Mammary epithelial cell (primary cell): ENCODE measurements at regions not wholly inside any gene's neighbourhood (a gene's known extent, or its start where the extent isn't known, plus 50 kb on each side); places are given as distances from the start of the nearest gene placed in this dataset.

ENCODE experiments used
- EZH2 ChIP-seq: IDR thresholded peaks from 2 replicates; pipeline ENCODE4 v1.6.1; 2012; ENCODE audit warnings: low read length, inconsistent platforms, borderline replicate concordance
- TF ChIP-seq, protein P1 (sequence below), 2 donors: IDR thresholded peaks in 1 of 2; conservative IDR thresholded peaks in 1 of 2; 2 replicates each; pipeline ENCODE4 v1.5.1; 2011 to 2012; ENCODE audit warnings: inconsistent platforms in 2 of 2, low read length in 2 of 2, mild to moderate bottlenecking in 2 of 2, control low read depth in 1 of 2, low read depth in 1 of 2; ENCODE audit not compliant: insufficient read depth in 1 of 2; ENCODE audit errors: extremely low read depth in 1 of 2

DNA sequence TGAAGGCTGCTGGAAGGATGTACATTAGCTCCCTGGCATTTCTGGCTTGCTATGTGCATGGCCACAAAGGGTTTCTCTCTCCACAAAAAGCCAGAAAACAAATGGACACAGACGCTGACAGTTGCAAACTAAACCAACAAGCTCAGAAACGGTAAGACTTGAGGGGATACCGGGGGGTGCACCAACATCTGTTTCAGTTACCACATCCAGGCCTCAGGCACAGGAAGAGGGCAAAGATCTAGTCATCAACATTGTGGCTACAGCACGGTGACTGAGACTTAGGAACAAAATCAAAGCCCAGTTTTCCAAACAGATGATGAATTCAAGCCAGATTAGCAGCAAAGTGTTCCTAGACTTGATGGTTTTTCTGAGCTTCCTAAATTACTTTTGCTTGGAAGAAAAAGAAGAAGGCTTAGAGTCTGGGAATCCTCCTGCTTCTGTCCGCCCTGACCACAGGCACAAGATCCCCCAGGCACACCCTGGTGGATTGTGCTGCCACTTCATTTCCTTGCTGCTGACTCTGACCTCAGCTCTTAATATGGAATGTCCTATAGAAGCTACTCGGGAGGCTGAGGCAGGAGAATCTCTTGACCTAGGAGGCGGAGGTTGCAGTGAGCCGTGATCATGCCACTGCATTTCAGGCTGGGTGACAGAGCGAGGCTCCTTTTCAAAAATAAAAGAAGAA, 54.2 kb upstream of the ADGRF1 start:
- TF ChIP-seq, protein P1, sequence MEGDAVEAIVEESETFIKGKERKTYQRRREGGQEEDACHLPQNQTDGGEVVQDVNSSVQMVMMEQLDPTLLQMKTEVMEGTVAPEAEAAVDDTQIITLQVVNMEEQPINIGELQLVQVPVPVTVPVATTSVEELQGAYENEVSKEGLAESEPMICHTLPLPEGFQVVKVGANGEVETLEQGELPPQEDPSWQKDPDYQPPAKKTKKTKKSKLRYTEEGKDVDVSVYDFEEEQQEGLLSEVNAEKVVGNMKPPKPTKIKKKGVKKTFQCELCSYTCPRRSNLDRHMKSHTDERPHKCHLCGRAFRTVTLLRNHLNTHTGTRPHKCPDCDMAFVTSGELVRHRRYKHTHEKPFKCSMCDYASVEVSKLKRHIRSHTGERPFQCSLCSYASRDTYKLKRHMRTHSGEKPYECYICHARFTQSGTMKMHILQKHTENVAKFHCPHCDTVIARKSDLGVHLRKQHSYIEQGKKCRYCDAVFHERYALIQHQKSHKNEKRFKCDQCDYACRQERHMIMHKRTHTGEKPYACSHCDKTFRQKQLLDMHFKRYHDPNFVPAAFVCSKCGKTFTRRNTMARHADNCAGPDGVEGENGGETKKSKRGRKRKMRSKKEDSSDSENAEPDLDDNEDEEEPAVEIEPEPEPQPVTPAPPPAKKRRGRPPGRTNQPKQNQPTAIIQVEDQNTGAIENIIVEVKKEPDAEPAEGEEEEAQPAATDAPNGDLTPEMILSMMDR (conservative IDR thresholded peaks at IDR 0.05 in 1 of 2, IDR thresholded peaks at IDR 0.05 in 1 of 2; ENCODE audit: extremely low read depth in 1 of 2, insufficient read depth in 1 of 2, low read depth in 1 of 2, low read length in 2 of 2): no peak
- TF ChIP-seq EZH2: no peak
